Inflammatory macrophage treated with lipopolysaccharide for 1 hour (primary cell): ENCODE measurements at regions not wholly inside any gene's neighbourhood (a gene's known extent, or its start where the extent isn't known, plus 50 kb on each side); places are given as distances from the start of the nearest gene placed in this dataset.

Experiments
- DNase-seq, 2 donors: peaks; one replicate each; pipeline ENCODE4 v3.0.0-alpha.2; 2020 to 2022

- no peak for DNase-seq
Observed at GRCh38 chr3:13223574-13224237, 150.5 kb upstream of the IQSEC1 start.

- DNase-seq: no peak
Observed at GRCh38 chr3:13222891-13223573, 149.8 kb upstream of the IQSEC1 start.

DNA sequence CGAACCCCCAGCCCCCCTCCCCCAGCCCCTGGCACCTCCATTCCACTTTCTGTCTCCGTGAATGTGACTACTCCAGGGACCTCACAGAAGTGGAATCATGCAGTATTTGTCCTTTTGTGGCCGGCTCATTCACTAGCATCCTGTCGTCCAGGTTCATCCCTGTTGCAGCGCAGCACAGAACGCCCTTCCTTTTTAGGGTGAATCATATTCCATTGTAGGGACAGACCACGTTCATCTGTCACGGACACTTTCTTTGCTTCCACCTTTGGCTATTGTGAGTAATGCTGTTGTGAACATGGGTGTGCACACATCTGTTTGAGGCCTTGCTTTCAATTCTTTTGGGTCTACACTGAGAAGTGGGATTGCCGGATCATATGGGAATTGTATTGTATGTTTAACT is 148.9 kb upstream of the IQSEC1 start:
- DNase-seq: no peak

DNA sequence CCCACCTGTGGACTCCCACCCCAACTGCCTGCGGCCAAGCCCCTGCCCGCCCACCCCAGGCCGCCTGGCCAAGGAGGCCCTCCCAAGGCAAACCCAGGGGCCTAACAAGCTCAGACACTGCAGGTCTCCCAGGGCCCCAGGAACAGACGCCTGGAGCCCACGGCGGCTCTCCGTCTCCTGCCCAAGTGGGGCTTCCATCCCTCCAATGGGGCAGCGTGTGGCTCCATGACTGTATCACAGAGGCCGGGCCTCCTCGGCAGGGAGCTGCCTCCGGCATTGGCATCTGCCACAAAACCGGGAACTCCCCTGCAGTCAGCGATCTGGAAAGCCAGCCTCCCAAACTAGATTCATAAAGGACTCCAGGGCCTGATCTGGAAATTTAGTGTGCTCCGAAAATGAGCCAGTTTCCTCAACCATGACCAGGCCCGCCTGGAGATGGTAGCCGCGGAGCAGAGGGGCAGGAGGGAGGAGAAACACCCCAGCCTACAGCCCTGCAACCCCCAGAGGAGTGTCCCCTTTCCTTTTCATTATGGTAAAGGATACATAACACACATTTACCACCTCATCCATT is 148.3 kb upstream of the IQSEC1 start:
- DNase-seq: no peak

GRCh38 chr3:13220991-13221390 is 147.8 kb upstream of the IQSEC1 start:
- DNase-seq: no peak

- DNase-seq: no peak
Observed at GRCh38 chr3:13219902-13220296, 146.7 kb upstream of the IQSEC1 start.

DNA sequence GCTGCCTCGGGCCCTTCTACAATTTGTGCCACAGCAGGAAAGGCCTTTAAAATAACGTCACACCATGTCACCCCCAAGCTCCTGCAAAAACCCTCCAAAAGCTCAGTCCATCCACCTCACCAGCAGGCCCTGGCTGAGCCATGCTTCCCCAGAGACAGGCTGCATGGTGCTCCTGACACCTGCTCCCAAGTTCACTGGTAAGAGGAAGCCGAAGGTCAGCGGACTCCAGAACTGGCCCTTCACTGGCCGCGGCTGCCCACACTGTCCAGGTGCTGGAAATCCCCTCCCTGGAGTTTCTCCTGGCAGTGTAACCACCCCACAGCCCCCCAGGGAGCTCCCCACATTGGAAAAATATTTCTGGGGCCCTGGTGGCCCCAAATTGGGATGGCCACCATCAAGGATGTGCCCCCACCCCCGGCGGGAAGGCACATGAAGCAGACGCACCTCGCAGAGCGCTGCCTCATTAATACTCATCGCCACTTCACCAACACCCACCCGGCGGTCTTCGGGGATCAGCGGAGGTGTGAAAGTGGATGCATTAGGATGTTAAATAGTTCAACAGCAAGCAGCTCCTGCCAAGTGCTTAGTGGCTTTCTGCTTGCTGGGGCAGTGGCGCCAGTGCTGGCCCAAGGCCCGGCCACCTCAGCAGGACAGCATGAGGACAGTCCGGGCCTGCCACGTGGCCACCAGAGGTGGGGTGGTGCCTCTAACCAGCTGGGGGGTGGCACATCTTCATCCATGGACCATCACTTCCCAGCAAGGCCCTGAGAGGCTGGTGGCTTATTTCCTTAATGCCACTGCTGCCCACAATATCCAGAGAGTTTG is 146.1 kb upstream of the IQSEC1 start:
- DNase-seq: no peak

DNA sequence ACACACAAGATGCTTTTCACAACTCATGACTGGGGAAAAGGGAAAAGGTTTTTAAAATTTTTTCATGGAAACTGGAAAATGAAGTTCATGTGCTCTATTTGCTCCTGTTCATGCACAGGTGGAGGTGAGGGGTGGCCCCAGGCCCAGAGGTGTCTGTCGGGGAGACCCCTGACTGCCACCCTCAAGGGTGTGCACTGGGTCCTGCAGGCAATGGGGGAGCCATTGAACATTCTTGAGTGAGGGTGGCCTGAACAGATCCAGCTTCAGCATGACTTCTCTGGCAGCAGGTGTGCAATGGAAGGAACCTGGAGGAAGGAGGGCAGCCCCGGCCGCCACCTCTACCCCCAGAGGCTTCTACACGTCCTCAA is 145.3 kb upstream of the IQSEC1 start:
- DNase-seq: no peak

DNA sequence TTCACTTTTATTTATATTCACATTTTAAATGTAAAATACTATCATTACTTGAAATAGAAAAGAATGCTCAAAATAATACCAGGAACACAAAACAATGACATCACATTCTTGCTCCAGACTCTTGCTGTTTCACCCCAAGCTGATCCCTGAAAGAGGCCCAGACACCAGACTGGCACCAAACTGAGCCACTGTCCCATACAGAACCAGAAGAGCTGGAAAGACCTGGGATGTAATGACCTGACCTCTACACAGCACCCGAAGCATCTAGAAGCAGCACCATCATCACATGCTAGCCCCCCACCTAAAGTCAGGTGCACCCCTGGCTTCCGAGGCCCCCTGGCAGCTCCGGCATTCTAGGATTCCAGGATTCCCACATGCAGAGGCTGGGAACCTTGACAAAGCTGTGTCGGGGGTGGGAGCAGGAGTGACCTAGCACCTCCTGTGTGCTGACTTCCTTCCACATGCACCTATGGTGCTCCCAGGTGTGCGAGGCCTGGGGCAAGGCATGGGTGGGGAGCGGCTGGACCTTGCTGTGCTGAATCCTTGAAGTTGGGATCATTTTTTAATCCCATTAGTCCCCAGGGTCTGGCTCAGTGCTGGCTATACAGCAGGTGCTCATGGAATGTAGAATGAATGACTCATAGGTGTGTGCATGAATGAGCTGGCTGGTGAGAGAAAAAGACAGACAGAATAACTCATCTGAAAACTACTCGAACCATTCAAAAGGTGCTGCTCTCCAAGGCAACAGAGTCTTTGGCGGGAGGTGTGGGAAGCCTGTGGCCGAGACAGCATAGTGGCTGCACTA is 144.7 kb upstream of the IQSEC1 start:
- no peak for DNase-seq

GRCh38 chr3:13217253-13217652 is 144.0 kb upstream of the IQSEC1 start:
- DNase-seq: no peak

DNA sequence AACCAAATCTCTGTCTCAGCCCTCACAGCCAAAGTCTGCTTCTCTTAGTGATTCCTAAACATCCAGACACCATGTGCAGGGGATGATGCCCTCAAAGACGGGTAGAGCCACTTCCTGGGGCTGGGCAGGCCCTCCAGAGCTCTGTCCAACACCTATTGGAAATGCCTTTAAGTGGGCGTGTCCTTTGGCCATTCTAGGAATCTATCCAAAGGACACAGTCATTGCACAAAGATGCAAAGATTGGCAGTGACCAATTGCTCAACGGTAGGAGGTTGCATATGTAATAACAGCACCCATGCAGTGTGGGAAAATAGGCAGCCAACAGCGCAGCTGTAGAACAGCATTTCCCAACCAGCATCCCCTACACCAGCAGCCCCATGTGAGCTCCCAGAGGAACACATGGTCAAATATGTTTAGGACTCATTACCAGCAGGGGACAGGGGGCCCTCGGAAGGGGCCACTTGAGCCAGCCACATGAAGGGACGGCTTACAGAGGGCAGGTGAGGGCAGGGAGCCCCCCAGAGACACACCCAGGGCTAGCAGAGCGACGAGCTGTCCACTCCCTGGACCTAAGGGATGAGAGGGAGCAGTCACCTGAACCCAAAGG is 142.8 kb upstream of the IQSEC1 start:
- no peak for DNase-seq

DNA sequence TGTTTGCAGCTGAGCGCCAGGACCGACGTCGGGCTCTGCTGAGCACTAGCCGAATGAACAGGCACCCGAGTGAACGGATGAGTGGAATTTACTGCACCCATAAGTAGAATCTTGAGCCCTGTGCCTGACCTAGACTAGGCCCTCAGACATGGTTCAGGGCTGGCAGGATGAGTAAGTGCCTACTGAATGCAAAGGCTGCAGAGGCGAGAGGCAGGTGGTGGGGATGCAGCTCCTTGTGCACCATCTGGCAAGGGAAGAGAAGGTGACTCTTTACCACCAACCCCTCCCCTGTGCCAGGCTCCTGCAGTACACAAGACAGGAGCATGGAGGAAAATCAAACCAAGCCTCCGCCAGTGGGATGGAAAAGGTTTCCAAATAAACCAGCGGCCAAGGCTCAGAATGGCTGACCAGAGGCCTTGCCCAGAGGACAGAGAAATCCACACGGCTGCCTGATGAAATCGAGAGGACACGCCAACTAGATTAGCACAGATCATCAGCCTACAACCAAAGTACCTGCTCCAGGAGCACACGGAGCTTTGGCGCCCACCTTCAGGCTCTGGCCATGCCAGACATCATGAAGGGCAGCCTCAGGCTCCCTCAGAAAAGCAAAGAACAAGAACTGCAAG is 141.7 kb upstream of the IQSEC1 start:
- DNase-seq: no peak

DNA sequence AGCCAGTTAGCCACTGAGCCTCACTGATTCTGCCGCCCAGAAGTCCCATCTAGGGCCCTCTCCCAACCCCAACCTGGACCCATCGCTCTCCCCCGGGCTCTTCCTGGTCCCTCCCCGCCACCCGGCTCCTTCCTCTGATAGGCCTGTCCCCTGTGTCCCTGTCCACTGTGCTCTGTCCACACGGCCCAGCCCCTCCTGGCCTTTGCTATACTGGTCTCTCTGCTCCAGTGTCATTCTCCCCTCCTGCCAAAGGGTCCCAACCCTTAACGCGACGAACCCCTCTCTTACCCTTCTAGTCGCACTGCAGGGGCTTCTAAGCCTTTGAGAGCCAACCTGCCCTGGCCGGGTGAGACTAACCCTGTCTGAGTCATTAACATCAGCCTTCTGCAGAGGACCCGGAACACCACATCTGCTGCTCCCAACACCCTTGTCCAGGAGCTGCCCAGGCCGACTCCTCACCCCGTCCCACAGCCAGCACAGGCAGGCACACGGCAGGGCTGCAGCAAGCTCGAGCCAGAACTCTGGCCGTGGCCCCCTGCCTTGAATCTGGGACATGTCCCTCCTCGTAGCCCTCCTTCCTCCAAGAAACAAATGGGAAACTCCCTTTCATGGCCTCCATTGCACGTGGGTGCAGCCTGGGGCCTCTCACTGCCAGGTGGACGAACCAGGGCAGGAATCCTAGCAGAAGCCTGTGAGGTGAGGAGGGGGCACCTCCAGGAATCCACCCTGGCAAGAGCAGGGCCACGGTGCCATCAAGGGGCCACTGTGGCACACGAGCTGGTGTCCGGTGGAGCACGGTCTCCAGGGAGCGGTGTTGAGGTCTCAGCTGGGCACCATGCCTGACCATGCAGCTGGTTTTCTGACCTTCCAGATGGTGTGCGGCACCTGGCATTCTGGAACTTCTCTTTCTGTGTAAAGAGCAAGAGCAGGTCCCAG is 140.9 kb upstream of the IQSEC1 start:
- DNase-seq: no peak

- no peak for DNase-seq
Observed at GRCh38 chr3:13213490-13213889, 140.3 kb upstream of the IQSEC1 start.

- DNase-seq: no peak
Observed at GRCh38 chr3:13211605-13212210, 138.5 kb upstream of the IQSEC1 start.

DNA sequence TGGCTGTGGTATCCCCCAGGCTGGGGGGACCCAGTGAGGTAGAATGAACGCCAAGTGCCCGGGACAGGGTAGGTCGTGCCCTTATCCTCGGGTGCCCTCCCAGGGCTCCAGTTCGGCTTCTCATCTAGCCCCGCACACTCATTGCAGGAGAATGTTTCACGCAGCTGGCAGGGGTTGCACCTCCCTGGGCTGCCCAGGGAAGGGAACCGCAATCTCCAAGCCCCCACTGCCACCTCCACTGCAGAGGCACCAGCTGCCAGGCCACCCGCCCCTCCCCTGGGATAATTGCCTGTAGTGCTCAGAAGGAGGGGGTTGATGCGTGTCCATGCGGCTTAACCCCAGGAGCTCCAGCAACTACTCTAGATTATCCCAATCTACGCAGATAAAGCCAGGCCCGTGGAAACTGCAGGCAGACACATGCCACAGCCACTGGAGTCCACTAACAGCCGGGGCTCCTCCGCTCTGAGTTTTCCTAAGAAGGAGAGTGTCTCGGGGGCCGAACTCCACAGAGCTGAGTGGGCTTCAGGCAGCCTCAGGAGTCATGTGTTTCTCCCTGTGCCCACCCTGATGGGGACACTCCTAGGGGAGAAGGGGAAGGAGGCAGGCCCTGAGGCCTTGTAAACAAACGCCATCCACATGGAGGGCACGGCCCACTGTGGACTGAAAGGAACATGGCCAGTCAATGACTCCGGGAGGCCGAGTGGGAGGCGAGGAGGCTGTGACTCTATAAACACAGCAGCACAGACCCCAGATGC is 137.2 kb upstream of the IQSEC1 start:
- no peak for DNase-seq

DNA sequence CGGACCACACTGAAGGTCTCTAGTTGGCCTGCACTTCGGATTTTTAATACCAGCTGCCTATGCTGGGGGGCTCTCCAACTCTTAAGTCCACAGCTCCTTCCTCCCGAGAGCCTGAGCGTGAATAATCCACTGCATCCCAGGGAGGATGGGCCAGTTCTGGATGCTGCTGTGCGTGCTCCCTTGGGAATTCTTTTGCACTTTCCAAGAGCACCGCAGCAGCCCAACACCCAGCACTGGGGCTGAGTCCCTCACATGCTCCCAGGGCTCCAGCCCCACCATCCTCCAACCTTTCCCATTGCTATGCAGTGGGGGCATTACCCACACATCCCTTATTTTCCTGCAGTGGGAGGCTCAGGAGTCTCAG is 136.4 kb upstream of the IQSEC1 start:
- no peak for DNase-seq

- no peak for DNase-seq
Observed at GRCh38 chr3:13208706-13209633, 135.7 kb upstream of the IQSEC1 start.
